SK-N-SH treated with all-trans-retinoic acid at 6 μM for 48 hours (cell line): ENCODE measurements at regions not wholly inside any gene's neighbourhood (a gene's known extent, or its start where the extent isn't known, plus 50 kb on each side); places are given as distances from the start of the nearest gene placed in this dataset.

Experiments
- ARNTL ChIP-seq: fragments of 450-650 bp; formaldehyde crosslinking; IDR thresholded peaks from 2 replicates; pipeline ENCODE4 v1.5.0; 2020; ENCODE audit warnings: low read depth, mild to moderate bottlenecking, moderate library complexity, borderline replicate concordance
- BACH2 ChIP-seq: fragments of 250-450 bp; sonication (Bioruptor Pico); IDR thresholded peaks from 2 replicates; pipeline ENCODE4 v1.9.0; 2021; ENCODE audit warnings: mild to moderate bottlenecking, borderline replicate concordance
- CREB5 ChIP-seq: fragments of 250-450 bp; sonication (Bioruptor Pico); IDR thresholded peaks from 2 replicates; pipeline ENCODE4 v1.5.1; 2020; ENCODE audit warnings: low read depth, mild to moderate bottlenecking, moderate library complexity
- CSDC2 ChIP-seq: fragments of 250-450 bp; sonication (Bioruptor Pico); IDR thresholded peaks from 2 replicates; pipeline ENCODE4 v1.5.0; 2020; ENCODE audit warnings: mild to moderate bottlenecking, moderate library complexity
- CSRNP3 ChIP-seq: fragments of 250-450 bp; sonication (Bioruptor Pico); IDR thresholded peaks from 2 replicates; pipeline ENCODE4 v1.5.1; 2021; ENCODE audit warnings: mild to moderate bottlenecking, moderate library complexity
- PATZ1 ChIP-seq: fragments of 250-450 bp; sonication (Bioruptor Pico); IDR thresholded peaks from 2 replicates; pipeline ENCODE4 v1.8.0; 2020; ENCODE audit warnings: mild to moderate bottlenecking, moderate library complexity, borderline replicate concordance
- POU6F1 ChIP-seq: fragments of 250-450 bp; sonication (Bioruptor Pico); IDR thresholded peaks from 2 replicates; pipeline ENCODE4 v1.8.0; 2021; ENCODE audit warnings: low read depth, mild to moderate bottlenecking, moderate library complexity, borderline replicate concordance
- RARB ChIP-seq: fragments of 250-450 bp; sonication (Bioruptor Pico); IDR thresholded peaks from 2 replicates; pipeline ENCODE4 v1.8.0; 2021; ENCODE audit warnings: mild to moderate bottlenecking, moderate library complexity
- SNAI2 ChIP-seq: fragments of 250-450 bp; sonication (Bioruptor Pico); IDR thresholded peaks from 2 replicates; pipeline ENCODE4 v1.5.0; 2020; ENCODE audit warnings: mild to moderate bottlenecking, moderate library complexity
- TCF4 ChIP-seq: fragments of 250-450 bp; sonication (Bioruptor Pico); IDR thresholded peaks from 2 replicates; pipeline ENCODE4 v1.8.0; 2021; ENCODE audit warnings: mild to moderate bottlenecking, moderate library complexity, borderline replicate concordance
- TOX ChIP-seq: fragments of 250-450 bp; sonication (Bioruptor Pico); IDR thresholded peaks from 2 replicates; pipeline ENCODE4 v1.8.0; 2021; ENCODE audit warnings: mild to moderate bottlenecking, moderate library complexity, borderline replicate concordance
- ZFP3 ChIP-seq: fragments of 250-450 bp; sonication (Bioruptor Pico); IDR thresholded peaks from 2 replicates; pipeline ENCODE4 v1.5.0; 2020; ENCODE audit warnings: mild to moderate bottlenecking, moderate library complexity
- ZFP30 ChIP-seq: fragments of 450-650 bp; formaldehyde crosslinking; IDR thresholded peaks from 2 replicates; pipeline ENCODE4 v1.5.0; 2022; ENCODE audit warnings: mild to moderate bottlenecking, moderate library complexity

- TF ChIP-seq PATZ1 (CRISPR knock-in tag) (no peak), BACH2 (no peak), ARNTL (CRISPR knock-in tag) (no peak), TOX (CRISPR knock-in tag) (no peak), ZFP3 (CRISPR knock-in tag) (no peak), CREB5 (CRISPR knock-in tag) (no peak), SNAI2 (CRISPR knock-in tag) (no peak), POU6F1 (CRISPR knock-in tag) (no peak), RARB (CRISPR knock-in tag) (no peak), ZFP30 (CRISPR knock-in tag) (no peak), CSRNP3 (CRISPR knock-in tag) (no peak), CSDC2 (no peak), TCF4 (CRISPR knock-in tag) (no peak)
These were observed 543.9 kb downstream of the TDRD15 start for GRCh38 chr2:21667638-21668037.
